ENCODE measurements at regions not wholly inside any gene's neighbourhood (a gene's known extent, or its start where the extent isn't known, plus 50 kb on each side); places are given as distances from the start of the nearest gene placed in this dataset.
"Not testable (repeated sequence)": the region's sequence is repeated elsewhere in the genome, so short reads cannot be mapped to it uniquely, and the experiment has no call there.

DNA sequence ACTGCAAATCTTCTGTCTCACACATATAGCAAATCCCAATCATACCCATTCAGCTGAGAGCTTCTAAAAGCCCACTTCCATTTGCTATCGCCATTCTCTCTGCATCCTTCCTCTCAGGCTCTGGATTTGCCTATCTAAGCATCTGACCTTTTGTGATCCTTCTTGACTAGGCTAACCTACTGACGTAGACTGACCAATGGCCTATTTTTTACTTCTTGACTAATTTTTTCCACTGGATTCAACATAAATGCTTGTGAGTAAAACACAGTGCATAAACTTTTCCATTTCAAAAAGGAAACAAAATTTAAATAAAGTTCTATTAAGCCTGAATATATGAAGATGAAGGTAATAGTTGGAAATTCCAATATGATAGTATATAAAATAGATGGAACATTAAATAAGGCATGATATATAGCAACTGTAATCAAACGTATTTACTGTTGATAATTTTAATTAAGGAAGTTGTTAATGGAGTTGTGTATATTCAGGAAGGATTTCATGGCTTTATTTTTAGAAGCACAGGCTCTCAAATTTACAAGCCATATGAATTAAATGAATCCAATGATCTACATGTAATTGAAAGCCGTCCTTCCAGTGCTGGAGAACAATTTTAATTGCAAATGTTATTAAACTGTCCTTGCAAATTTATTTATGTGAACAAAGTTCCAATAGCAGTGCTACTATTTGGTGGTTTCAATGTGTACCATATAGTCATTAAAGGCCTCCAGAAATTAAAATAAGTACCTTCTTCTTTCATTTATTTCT, 918.4 kb downstream of the SORCS3 start:
- WGBS (ENCODE audit: insufficient coverage, low coverage, low lambda C conversion rate, missing lambda C conversion rate), result 26% methylated on average over 4 of the region's 4 CpGs
- ATAC-seq (no peak), DNase-seq (no peak)
- H3K27ac ChIP-seq, result no peak overlapping the region
- no peaks in the 10 kb centered on the region for H3K36me3 ChIP-seq
- H3K27me3 ChIP-seq, result no peaks in the 10 kb centered on the region
- intact Hi-C loops (cut with DNase I), result no loop called here
- TF ChIP-seq, protein P1, sequence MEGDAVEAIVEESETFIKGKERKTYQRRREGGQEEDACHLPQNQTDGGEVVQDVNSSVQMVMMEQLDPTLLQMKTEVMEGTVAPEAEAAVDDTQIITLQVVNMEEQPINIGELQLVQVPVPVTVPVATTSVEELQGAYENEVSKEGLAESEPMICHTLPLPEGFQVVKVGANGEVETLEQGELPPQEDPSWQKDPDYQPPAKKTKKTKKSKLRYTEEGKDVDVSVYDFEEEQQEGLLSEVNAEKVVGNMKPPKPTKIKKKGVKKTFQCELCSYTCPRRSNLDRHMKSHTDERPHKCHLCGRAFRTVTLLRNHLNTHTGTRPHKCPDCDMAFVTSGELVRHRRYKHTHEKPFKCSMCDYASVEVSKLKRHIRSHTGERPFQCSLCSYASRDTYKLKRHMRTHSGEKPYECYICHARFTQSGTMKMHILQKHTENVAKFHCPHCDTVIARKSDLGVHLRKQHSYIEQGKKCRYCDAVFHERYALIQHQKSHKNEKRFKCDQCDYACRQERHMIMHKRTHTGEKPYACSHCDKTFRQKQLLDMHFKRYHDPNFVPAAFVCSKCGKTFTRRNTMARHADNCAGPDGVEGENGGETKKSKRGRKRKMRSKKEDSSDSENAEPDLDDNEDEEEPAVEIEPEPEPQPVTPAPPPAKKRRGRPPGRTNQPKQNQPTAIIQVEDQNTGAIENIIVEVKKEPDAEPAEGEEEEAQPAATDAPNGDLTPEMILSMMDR (IDR thresholded peaks at IDR 0.05), result no peak
- TF ChIP-seq POLR2A (IDR thresholded peaks at IDR 0.05), result no peak
- no peaks in the 10 kb centered on the region for H3K4me1 ChIP-seq
- no peaks in the 10 kb centered on the region for H3K9me3 ChIP-seq
- no peak overlapping the region for H3K4me3 ChIP-seq

DNA sequence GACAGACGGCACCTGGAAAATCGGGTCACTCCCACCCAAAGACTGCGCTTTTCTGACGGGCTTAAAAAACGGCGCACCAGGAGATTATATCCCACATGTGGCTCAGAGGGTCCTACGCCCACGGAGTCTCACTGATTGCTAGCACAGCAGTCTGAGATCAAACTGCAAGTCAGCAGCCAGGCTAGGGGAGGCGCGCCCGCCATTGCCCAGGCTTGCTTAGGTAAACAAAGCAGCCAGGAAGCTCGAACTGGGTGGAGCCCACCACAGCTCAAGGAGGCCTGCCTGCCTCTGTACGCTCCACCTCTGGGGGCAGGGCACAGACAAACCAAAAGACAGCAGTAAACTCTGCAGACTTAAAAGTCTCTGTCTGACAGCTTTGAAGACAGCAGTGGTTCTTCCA, 909.4 kb downstream of the SORCS3 start:
- intact Hi-C loops (cut with DNase I); ATAC-seq; H3K4me1 ChIP-seq; H3K27me3 ChIP-seq; H3K9me3 ChIP-seq; H3K36me3 ChIP-seq; H3K4me3 ChIP-seq; H3K27ac ChIP-seq; DNase-seq: not testable (repeated sequence)
- WGBS (ENCODE audit: insufficient coverage, low coverage, low lambda C conversion rate, missing lambda C conversion rate), result no CpG with 5 or more reads among the region's 13 CpGs

DNA sequence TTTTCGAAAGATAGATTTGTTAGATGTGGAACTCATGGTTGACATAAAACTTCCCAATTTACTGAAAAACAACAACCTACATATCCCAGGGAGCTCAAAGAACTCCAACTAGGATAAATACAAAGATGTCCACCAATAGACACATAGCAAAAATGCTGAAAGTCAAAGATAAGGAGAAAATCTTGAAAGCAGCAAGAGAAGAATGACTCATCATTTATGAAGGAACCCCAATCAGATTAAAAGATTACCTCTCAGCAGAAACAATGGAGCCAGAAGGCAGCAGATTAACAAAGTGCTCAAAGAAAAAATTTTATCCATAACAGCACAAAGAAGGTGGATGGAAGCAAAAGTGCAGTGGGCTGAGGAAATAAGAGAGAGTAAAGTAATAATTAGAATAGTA, 908.6 kb downstream of the SORCS3 start:
- Histone ChIP-seq H3K27ac (no peak overlapping the region), H3K4me1 (no peaks in the 10 kb centered on the region), H3K36me3 (no peaks in the 10 kb centered on the region), H3K9me3 (no peaks in the 10 kb centered on the region), H3K27me3 (no peaks in the 10 kb centered on the region), H3K4me3 (no peak overlapping the region)
- 50% methylated on average over 1 of the region's 1 CpG for WGBS (ENCODE audit: insufficient coverage, low coverage, low lambda C conversion rate, missing lambda C conversion rate)
- intact Hi-C loops (cut with DNase I), result no loop called here
- DNase-seq (no peak), ATAC-seq (no peak)
- TF ChIP-seq POLR2A (IDR thresholded peaks at IDR 0.05), result no peak
- TF ChIP-seq, protein P1 (IDR thresholded peaks at IDR 0.05), result no peak

DNA sequence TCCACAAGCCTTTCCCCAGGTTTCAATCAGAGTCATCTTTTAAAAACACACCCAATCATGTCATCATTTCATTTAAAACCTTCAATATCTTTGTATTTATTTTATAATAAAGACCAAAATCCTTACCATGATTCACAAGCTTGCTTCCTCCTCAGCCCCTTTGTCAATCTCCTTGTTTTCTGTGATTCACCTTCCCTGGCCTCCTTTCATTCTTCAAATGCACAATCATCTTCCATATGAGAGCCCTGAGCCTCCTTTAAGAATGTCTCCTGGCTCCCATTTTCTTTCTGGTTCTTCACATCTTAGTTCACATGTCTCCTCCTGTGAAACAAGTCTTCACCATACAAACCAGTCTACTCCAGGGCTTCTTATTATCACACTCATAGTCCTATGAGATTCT, 904.0 kb downstream of the SORCS3 start:
- H3K9me3 ChIP-seq, result no peaks in the 10 kb centered on the region
- ATAC-seq (no peak), DNase-seq (no peak)
- no peaks in the 10 kb centered on the region for H3K4me1 ChIP-seq
- intact Hi-C loops (cut with DNase I), result no loop called here
- H3K4me3 ChIP-seq, result no peak overlapping the region
- H3K27me3 ChIP-seq, result no peaks in the 10 kb centered on the region
- no peaks in the 10 kb centered on the region for H3K36me3 ChIP-seq
- TF ChIP-seq, protein P1 (IDR thresholded peaks at IDR 0.05), result no peak
- TF ChIP-seq POLR2A (IDR thresholded peaks at IDR 0.05), result no peak
- H3K27ac ChIP-seq, result no peak overlapping the region

DNA sequence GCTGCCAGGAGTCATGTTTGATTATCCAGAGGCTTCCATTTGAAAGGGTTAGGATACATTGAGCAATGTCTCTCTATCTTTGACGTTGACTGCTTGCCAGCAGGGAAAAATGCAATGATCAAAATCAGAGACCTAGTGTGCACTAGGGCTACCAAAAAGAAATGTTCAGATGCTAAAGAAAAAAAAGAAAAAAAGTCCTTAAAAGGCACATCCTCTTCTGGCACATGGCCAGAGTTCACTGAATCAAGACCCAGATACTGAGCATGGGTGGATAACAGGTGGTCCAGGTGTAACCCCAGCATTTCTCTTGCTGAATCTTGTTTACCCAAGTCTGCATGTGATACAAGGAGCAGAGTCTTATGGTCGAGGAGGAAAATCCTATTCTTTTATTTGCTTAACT, 899.3 kb downstream of the SORCS3 start:
- Histone ChIP-seq H3K27me3 (no peaks in the 10 kb centered on the region), H3K9me3 (no peaks in the 10 kb centered on the region), H3K4me1 (no peaks in the 10 kb centered on the region), H3K36me3 (no peaks in the 10 kb centered on the region), H3K4me3 (no peak overlapping the region), H3K27ac (no peak overlapping the region)
- ATAC-seq (no peak), DNase-seq (no peak)
- 19% methylated on average over 2 of the region's 2 CpGs for WGBS (ENCODE audit: insufficient coverage, low coverage, low lambda C conversion rate, missing lambda C conversion rate)
- intact Hi-C loops (cut with DNase I), result no loop called here
- TF ChIP-seq, protein P1 (IDR thresholded peaks at IDR 0.05), result no peak
- no peak for TF ChIP-seq POLR2A (IDR thresholded peaks at IDR 0.05)

Measured in right lobe of liver (tissue), 6 donors.